Endothelial cell of umbilical vein (primary cell): ENCODE measurements at regions not wholly inside any gene's neighbourhood (a gene's known extent, or its start where the extent isn't known, plus 50 kb on each side); places are given as distances from the start of the nearest gene placed in this dataset.

Source experiments
- BruUV-seq: library from RNA; stranded (reverse); fragments of 400-500 nt; replicated peaks from 2 replicates; lab custom pipeline; 2021; lab: Mats Ljungman, UMichigan
- CTCF ChIA-PET: fragments of 300-600, 350-600 bp; sonication (Branson Sonifier 250); formaldehyde crosslinking; loops from one replicate; lab custom pipeline; 2021; ENCODE audit warnings: antibody characterized with exemption, inconsistent platforms; lab: Charles Lee
- POLR2A ChIA-PET: fragments of 300-600, 350-600 bp; sonication (Branson Sonifier 250); formaldehyde crosslinking; loops from one replicate; lab custom pipeline; 2021; ENCODE audit warnings: antibody characterized with exemption, inconsistent platforms; lab: Charles Lee
- DNase-seq: peaks from one replicate; pipeline ENCODE4 v3.0.0-alpha.2; 2011; ENCODE audit warnings: low read depth, low spot score
- FAIRE-seq: peaks from 2 replicates; lab custom pipeline; 2011; peaks lifted over from hg19 to GRCh38; lab: Jason Lieb, UNC
- H2AFZ ChIP-seq: 2 replicates; pipeline ENCODE4 v1.6.0; 2012; ENCODE audit warnings: low read depth, low read length, control low read depth, inconsistent platforms
- H3K27ac ChIP-seq: 2 replicates; pipeline ENCODE4 v1.5.1; 2011; ENCODE audit warnings: low read depth, mild to moderate bottlenecking, control low read depth, low read length, moderate library complexity; ENCODE audit not compliant: insufficient read depth
- H3K27me3 ChIP-seq, 2 experiments: 2 replicates each; pipeline versions ENCODE4 v1.6.0 to v1.6.1; 2011; ENCODE audit warnings: low read length in 2 of 2, mixed read lengths in 1 of 2; ENCODE audit not compliant: control insufficient read depth in 2 of 2, insufficient read depth in 2 of 2
- H3K36me3 ChIP-seq, 2 experiments: 2 replicates in 1 of 2; 3 replicates in 1 of 2; pipeline ENCODE4 v1.5.1; 2011; ENCODE audit warnings: low read length in 2 of 2, mild to moderate bottlenecking in 1 of 2, moderate library complexity in 1 of 2; ENCODE audit not compliant: control insufficient read depth in 2 of 2, insufficient read depth in 2 of 2; ENCODE audit errors: extremely low read depth in 1 of 2
- H3K4me1 ChIP-seq: 3 replicates; pipeline ENCODE4 v1.5.1; 2011; ENCODE audit warnings: mild to moderate bottlenecking, low read length; ENCODE audit not compliant: control insufficient read depth, insufficient read depth; ENCODE audit errors: extremely low read depth
- H3K4me2 ChIP-seq: 2 replicates; pipeline ENCODE4 v1.6.1; 2011; ENCODE audit warnings: low read length, control low read depth, mixed read lengths; ENCODE audit not compliant: insufficient read depth
- H3K4me3 ChIP-seq, 3 experiments: fragments of 200-600 bp in 1 of 3; sonication (generic), shearing (Covaris generic) in 1 of 3; replicated peaks in 1 of 3; 2 replicates each; pipeline ENCODE4 v1.5.1; 2011 to 2016; ENCODE audit warnings: control low read depth in 3 of 3, low read length in 3 of 3, mild to moderate bottlenecking in 2 of 3, inconsistent platforms in 1 of 3, low read depth in 1 of 3, moderate library complexity in 1 of 3; ENCODE audit not compliant: insufficient read depth in 1 of 3
- H3K79me2 ChIP-seq: 2 replicates; pipeline ENCODE4 v1.6.0; 2012; ENCODE audit warnings: low read length, inconsistent platforms; ENCODE audit not compliant: control insufficient read depth, insufficient read depth
- H3K9ac ChIP-seq: replicated peaks from 2 replicates; pipeline ENCODE3; 2011; ENCODE audit warnings: low read length, control low read depth; ENCODE audit not compliant: insufficient read depth; ENCODE audit errors: extremely low read depth
- H3K9me1 ChIP-seq: replicated peaks from 3 replicates; pipeline ENCODE4 v1.6.0; 2011; ENCODE audit warnings: mild to moderate bottlenecking, low read length; ENCODE audit not compliant: control insufficient read depth, insufficient read depth; ENCODE audit errors: extremely low read depth
- H3K9me3 ChIP-seq: replicated peaks from 2 replicates; pipeline ENCODE4 v1.5.1; 2012; ENCODE audit warnings: low read length, inconsistent platforms; ENCODE audit not compliant: control insufficient read depth, insufficient read depth
- H4K20me1 ChIP-seq: replicated peaks from 2 replicates; pipeline ENCODE3; 2011; ENCODE audit warnings: mild to moderate bottlenecking, low read length; ENCODE audit not compliant: control insufficient read depth, insufficient read depth; ENCODE audit errors: extremely low read depth
- CTCF ChIP-seq, 2 donors: IDR thresholded peaks; 1 replicate in 1 of 2; 2 replicates in 1 of 2; pipeline ENCODE4 v1.5.1; 2011; ENCODE audit warnings: low read length in 2 of 2, mild to moderate bottlenecking in 2 of 2, moderate library complexity in 2 of 2, control low read depth in 1 of 2, inconsistent platforms in 1 of 2, low read depth in 1 of 2; ENCODE audit not compliant: insufficient read depth in 1 of 2; ENCODE audit errors: extremely low read depth in 1 of 2
- EZH2 ChIP-seq: IDR thresholded peaks from 2 replicates; pipeline ENCODE4 v1.6.1; 2012; ENCODE audit warnings: borderline replicate concordance, low read depth, mild to moderate bottlenecking, moderate library complexity, low read length, inconsistent platforms; ENCODE audit not compliant: severe bottlenecking
- FOS ChIP-seq: IDR thresholded peaks from 2 replicates; pipeline ENCODE4 v1.6.1; 2011; ENCODE audit warnings: mild to moderate bottlenecking, low read length, moderate library complexity, borderline replicate concordance; ENCODE audit not compliant: insufficient read depth
- GATA2 ChIP-seq: IDR thresholded peaks from 2 replicates; pipeline ENCODE4 v1.7.0; 2011; ENCODE audit warnings: low read depth, mild to moderate bottlenecking, moderate library complexity, mixed read lengths, low read length; ENCODE audit not compliant: insufficient read length, insufficient read depth
- JUN ChIP-seq: IDR thresholded peaks from 2 replicates; pipeline ENCODE4 v1.6.1; 2011; ENCODE audit warnings: borderline replicate concordance, low read depth; ENCODE audit not compliant: insufficient read length, insufficient read depth
- MAX ChIP-seq: IDR thresholded peaks from 2 replicates; pipeline ENCODE4 v1.6.1; 2011; ENCODE audit not compliant: insufficient read depth, insufficient read length
- MYC ChIP-seq: IDR thresholded peaks from one replicate; pipeline ENCODE4 v1.6.1; 2011; ENCODE audit warnings: mild to moderate bottlenecking, low read depth, low read length
- POLR2A ChIP-seq: IDR thresholded peaks from 2 replicates; pipeline ENCODE4 v1.6.1; 2012; ENCODE audit warnings: low read depth, mild to moderate bottlenecking, control low read depth, low read length
- POLR2AphosphoS5 ChIP-seq: IDR thresholded peaks from 2 replicates; pipeline ENCODE4 v1.6.1; 2012; ENCODE audit warnings: low read depth, mild to moderate bottlenecking, control low read depth, low read length, moderate library complexity; ENCODE audit not compliant: insufficient read depth
- dilution Hi-C: fragments of 300-500 bp; cut with MboI; formaldehyde crosslinking; loops from one replicate; pipeline ENCODE4 v1.15.0; 2019; ENCODE audit warnings: low sequenced_read_pairs; ENCODE audit not compliant: extremely low pct_ligation_motif_present
- intact Hi-C: fragments of 100-400 bp; cut with micrococcal nuclease; formaldehyde crosslinking; loops from one replicate; pipeline ENCODE4 v1.10.0; 2022

- intact Hi-C loops, result no loop called here
- DNase-seq, result no peak
Observed at GRCh38 chr3:99579965-99580364, 58.4 kb upstream of the COL8A1 start.

More at GRCh38 chr3:99579965-99580364, 58.4 kb upstream of the COL8A1 start:
- Histone ChIP-seq H3K27ac (no peak overlapping the region), H3K36me3 (no peaks in the 10 kb centered on the region), H3K27me3 (no peaks in the 10 kb centered on the region), H3K4me1 (peaks cover 28% of the 10 kb centered on the region), H3K9me3 (no peaks in the 10 kb centered on the region), H2AFZ (no peak overlapping the region), H3K4me2 (no peak overlapping the region), H3K9ac (no peak overlapping the region), H4K20me1 (no peaks in the 10 kb centered on the region), H3K79me2 (no peaks in the 10 kb centered on the region), H3K9me1 (no peaks in the 10 kb centered on the region), H3K4me3 (no peak overlapping the region)
- dilution Hi-C loops, result no loop called here
- no peak for TF ChIP-seq MAX
- no peak for TF ChIP-seq POLR2A
- no peak for TF ChIP-seq EZH2
- no peak for TF ChIP-seq FOS
- TF ChIP-seq POLR2AphosphoS5, result no peak
- TF ChIP-seq MYC, result no peak
- no peak for TF ChIP-seq GATA2
- no peak for TF ChIP-seq CTCF (IDR thresholded peaks at IDR 0.05; ENCODE audit: extremely low read depth in 1 of 2, insufficient read depth in 1 of 2, low read depth in 1 of 2, low read length in 2 of 2)
- TF ChIP-seq JUN, result no peak
- BruUV-seq, result no TSS peak
- no peak for FAIRE-seq
- CTCF ChIA-PET, result interaction anchor here (1.1 kb wide), 1 partner anchor 17 kb away, joined by 3 read pairs; no protein-coding TSS in a partner anchor
- POLR2A ChIA-PET, result no interaction called here
